ENCODE measurements at regions not wholly inside any gene's neighbourhood (a gene's known extent, or its start where the extent isn't known, plus 50 kb on each side); places are given as distances from the start of the nearest gene placed in this dataset.

DNA sequence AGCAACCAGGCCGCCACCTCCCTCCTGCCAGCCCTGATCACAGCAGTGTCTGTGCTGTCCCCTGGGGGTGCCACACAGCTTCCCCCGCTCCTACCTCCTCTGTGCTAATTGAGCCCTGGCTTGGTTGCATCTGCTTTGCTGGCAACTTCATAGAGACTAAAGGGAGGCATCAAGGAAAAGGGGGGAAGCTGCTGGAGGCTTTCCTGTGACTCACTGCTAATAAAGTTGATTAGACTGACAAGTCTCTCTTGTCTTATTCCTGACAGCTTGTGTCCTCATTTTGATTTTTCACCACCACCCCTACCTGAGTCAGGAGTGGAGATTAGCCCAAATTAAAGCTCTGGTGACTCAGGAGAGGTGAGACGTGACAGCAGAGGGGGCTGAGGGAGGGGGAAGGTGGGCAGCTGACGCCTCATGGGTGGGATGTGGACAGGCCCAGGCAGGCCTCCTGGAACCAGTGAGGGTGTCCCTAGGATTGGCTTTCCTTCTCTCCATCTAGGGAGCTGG lies 310.0 kb downstream of the CBLN1 start:
- no peaks in the 10 kb centered on the region for H3K36me3 Mint-ChIP-seq (ENCODE audit: low read depth)
- peaks cover 23% of the 10 kb centered on the region for H3K9me3 Mint-ChIP-seq
- H3K4me3 Mint-ChIP-seq, result no peak overlapping the region
- H3K4me1 Mint-ChIP-seq (ENCODE audit: low read depth), result no peaks in the 10 kb centered on the region
- DNase-seq, result no peak
- H3K27ac Mint-ChIP-seq, result no peak overlapping the region
- H3K27me3 Mint-ChIP-seq (ENCODE audit: insufficient read depth), result peaks cover 5% of the 10 kb centered on the region
- TF ChIP-seq, protein P1, sequence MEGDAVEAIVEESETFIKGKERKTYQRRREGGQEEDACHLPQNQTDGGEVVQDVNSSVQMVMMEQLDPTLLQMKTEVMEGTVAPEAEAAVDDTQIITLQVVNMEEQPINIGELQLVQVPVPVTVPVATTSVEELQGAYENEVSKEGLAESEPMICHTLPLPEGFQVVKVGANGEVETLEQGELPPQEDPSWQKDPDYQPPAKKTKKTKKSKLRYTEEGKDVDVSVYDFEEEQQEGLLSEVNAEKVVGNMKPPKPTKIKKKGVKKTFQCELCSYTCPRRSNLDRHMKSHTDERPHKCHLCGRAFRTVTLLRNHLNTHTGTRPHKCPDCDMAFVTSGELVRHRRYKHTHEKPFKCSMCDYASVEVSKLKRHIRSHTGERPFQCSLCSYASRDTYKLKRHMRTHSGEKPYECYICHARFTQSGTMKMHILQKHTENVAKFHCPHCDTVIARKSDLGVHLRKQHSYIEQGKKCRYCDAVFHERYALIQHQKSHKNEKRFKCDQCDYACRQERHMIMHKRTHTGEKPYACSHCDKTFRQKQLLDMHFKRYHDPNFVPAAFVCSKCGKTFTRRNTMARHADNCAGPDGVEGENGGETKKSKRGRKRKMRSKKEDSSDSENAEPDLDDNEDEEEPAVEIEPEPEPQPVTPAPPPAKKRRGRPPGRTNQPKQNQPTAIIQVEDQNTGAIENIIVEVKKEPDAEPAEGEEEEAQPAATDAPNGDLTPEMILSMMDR (IDR thresholded peaks at IDR 0.05), result no peak

- H3K9me3 Mint-ChIP-seq, result peaks cover 29% of the 10 kb centered on the region
- H3K4me1 Mint-ChIP-seq (ENCODE audit: low read depth), result peaks cover 12% of the 10 kb centered on the region
- H3K27ac Mint-ChIP-seq, result no peak overlapping the region
- no peak overlapping the region for H3K4me3 Mint-ChIP-seq
- peaks cover 5% of the 10 kb centered on the region for H3K27me3 Mint-ChIP-seq (ENCODE audit: insufficient read depth)
- no peaks in the 10 kb centered on the region for H3K36me3 Mint-ChIP-seq (ENCODE audit: low read depth)
- DNase-seq, result no peak
- TF ChIP-seq, protein P1 (IDR thresholded peaks at IDR 0.05), result no peak
Measured at GRCh38 chr16:48970216-48970615, 311.4 kb downstream of the CBLN1 start.

DNA sequence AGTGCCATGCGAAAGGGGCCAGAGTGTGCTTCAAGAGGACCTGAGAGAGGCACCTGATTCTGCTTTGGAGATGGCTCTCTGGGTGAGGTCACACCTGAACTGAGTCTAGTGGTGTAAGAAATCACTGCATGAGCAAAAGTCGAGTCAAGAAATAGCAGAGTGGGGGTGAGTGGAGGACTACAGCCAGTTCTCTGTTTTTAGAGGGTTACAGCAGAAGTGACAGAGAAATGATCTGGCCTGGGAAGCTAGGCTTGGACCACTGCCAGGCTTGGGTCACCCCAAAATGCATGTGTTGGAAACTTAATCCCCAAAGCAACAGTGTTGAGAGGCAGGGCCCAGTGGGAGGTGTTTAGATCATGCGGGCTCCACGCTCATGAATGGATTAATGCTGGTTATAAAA lies 312.0 kb downstream of the CBLN1 start:
- TF ChIP-seq, protein P1 (IDR thresholded peaks at IDR 0.05), result no peak
- Mint-ChIP-seq H3K4me1 (ENCODE audit: low read depth) (peaks cover 18% of the 10 kb centered on the region), H3K27ac (no peak overlapping the region), H3K27me3 (ENCODE audit: insufficient read depth) (peaks cover 5% of the 10 kb centered on the region), H3K36me3 (ENCODE audit: low read depth) (no peaks in the 10 kb centered on the region), H3K9me3 (peaks cover 35% of the 10 kb centered on the region), H3K4me3 (no peak overlapping the region)
- DNase-seq, result no peak

DNA sequence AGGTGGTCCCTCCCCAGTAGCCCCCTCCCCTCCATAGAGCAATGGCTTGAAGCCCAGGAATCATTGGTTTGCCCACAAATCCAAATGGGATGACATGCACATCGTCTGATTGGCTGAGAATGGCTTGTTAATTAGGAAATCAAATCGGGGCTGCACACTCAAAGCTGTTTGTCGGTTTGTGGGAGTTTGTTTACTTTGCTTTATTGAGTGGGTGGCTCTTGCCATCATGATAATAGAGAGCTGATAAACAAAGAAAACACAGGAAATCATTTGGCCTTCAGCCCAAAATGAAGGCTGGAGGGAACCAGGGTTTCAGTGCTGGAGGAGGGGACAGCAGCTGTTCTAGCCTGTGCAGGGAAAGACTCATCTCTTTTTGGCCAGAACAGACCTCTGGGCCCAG lies 316.3 kb downstream of the CBLN1 start:
- Mint-ChIP-seq H3K4me1 (ENCODE audit: low read depth) (peaks cover 36% of the 10 kb centered on the region), H3K4me3 (no peak overlapping the region), H3K9me3 (peaks cover 50% of the 10 kb centered on the region), H3K36me3 (ENCODE audit: low read depth) (no peaks in the 10 kb centered on the region), H3K27ac (no peak overlapping the region), H3K27me3 (ENCODE audit: insufficient read depth) (peaks cover 10% of the 10 kb centered on the region)
- TF ChIP-seq, protein P1 (IDR thresholded peaks at IDR 0.05), result no peak
- DNase-seq, result no peak

- DNase-seq, result peak; percentile 80
- peak overlapping the region; percentile 41 for H3K4me3 Mint-ChIP-seq
- peaks cover 7% of the 10 kb centered on the region for H3K27me3 Mint-ChIP-seq (ENCODE audit: insufficient read depth)
- peak overlapping the region; percentile 76 for H3K27ac Mint-ChIP-seq
- TF ChIP-seq, protein P1 (IDR thresholded peaks at IDR 0.05), result no peak
- H3K4me1 Mint-ChIP-seq (ENCODE audit: low read depth), result peaks cover 36% of the 10 kb centered on the region
- peaks cover 48% of the 10 kb centered on the region for H3K9me3 Mint-ChIP-seq
- H3K36me3 Mint-ChIP-seq (ENCODE audit: low read depth), result no peaks in the 10 kb centered on the region
Measured at GRCh38 chr16:48963901-48964615, 317.6 kb downstream of the CBLN1 start.
